Right atrium auricular region (tissue), 2 donors: ENCODE measurements at regions not wholly inside any gene's neighbourhood (a gene's known extent, or its start where the extent isn't known, plus 50 kb on each side); places are given as distances from the start of the nearest gene placed in this dataset.
"Not testable (repeated sequence)": the region's sequence is repeated elsewhere in the genome, so short reads cannot be mapped to it uniquely, and the experiment has no call there.

ENCODE experiments used
- DNase-seq: peaks from one replicate; pipeline ENCODE4 v3.0.0-alpha.2; 2019; ENCODE audit warnings: low spot score
- H3K27ac ChIP-seq, 2 donors: fragments of 200-600 bp; sonication (generic); 1 replicate in 1 of 2; 2 replicates in 1 of 2; pipeline ENCODE4 v1.5.1; 2016 to 2019
- H3K27me3 ChIP-seq, 2 donors: fragments of 200-600 bp; sonication (generic); one replicate each; pipeline versions ENCODE4 v1.5.1 to v1.6.0; 2017 to 2019
- H3K36me3 ChIP-seq: fragments of 200-600 bp; sonication (generic); one replicate; pipeline ENCODE4 v1.5.1; 2016
- H3K4me1 ChIP-seq, 2 donors: fragments of 200-600 bp; sonication (generic); one replicate each; pipeline versions ENCODE4 v1.5.1 to v1.6.0; 2017 to 2019
- H3K4me3 ChIP-seq, 2 donors: fragments of 200-600 bp; sonication (generic); 1 replicate in 1 of 2; 2 replicates in 1 of 2; pipeline ENCODE4 v1.5.1; 2017 to 2019; ENCODE audit warnings: mild to moderate bottlenecking in 1 of 2, moderate library complexity in 1 of 2
- H3K9me3 ChIP-seq, 2 donors: fragments of 200-600 bp; sonication (generic); one replicate each; pipeline ENCODE4 v1.5.1; 2019
- CTCF ChIP-seq, 2 donors: fragments of 200-600 bp; sonication (generic); IDR thresholded peaks; one replicate each; pipeline ENCODE4 v1.5.1; 2019; ENCODE audit warnings: antibody characterized with exemption in 2 of 2

GRCh38 chr1:214762902-214763301 is 159.9 kb downstream of the CENPF start:
- H3K9me3 ChIP-seq: peaks cover 0 to 48% of the 10 kb centered on the region in 2 donors

GRCh38 chr1:214764502-214764901 is 161.5 kb downstream of the CENPF start:
- no peak overlapping the region for H3K27ac ChIP-seq
- no peak for TF ChIP-seq CTCF (IDR thresholded peaks at IDR 0.05)
- no peaks in the 10 kb centered on the region for H3K4me1 ChIP-seq
- H3K36me3 ChIP-seq: no peaks in the 10 kb centered on the region
- DNase-seq: no peak
- peaks cover 0 to 35% of the 10 kb centered on the region in 2 donors for H3K9me3 ChIP-seq
- no peaks in the 10 kb centered on the region for H3K27me3 ChIP-seq
- H3K4me3 ChIP-seq: no peak overlapping the region

More at GRCh38 chr1:214762902-214763301, 159.9 kb downstream of the CENPF start:
- Histone ChIP-seq H3K27ac (no peak overlapping the region), H3K4me3 (no peak overlapping the region), H3K36me3 (no peaks in the 10 kb centered on the region), H3K4me1 (no peaks in the 10 kb centered on the region), H3K27me3 (no peaks in the 10 kb centered on the region)
- no peak for DNase-seq
- TF ChIP-seq CTCF (IDR thresholded peaks at IDR 0.05): no peak

DNA sequence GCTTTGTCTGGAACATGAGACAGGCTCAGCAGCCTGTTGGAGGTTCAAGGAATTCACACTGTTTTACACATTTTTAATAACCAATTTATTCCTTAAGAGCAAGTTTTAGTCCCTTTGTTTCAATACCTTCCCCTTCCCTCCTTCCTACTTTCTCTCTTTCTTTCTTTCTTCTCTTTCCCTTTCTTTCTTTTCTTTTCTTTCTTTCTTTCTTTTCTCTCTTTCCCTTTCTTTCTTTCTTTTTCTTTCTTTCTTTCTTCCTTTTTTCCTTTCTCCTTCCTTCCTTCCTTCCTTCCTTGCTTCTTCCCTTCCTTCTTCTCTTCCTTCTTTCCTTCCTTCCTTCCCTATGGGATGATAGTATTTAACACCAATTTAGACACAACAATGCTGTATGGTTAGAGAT is 164.2 kb downstream of the CENPF start:
- no peak overlapping the region for H3K4me3 ChIP-seq
- no peak for TF ChIP-seq CTCF (IDR thresholded peaks at IDR 0.05)
- no peak overlapping the region for H3K27ac ChIP-seq
- DNase-seq: no peak
- peaks cover 0 to 24% of the 10 kb centered on the region in 2 donors for H3K9me3 ChIP-seq
- no peaks in the 10 kb centered on the region for H3K27me3 ChIP-seq
- no peaks in the 10 kb centered on the region for H3K36me3 ChIP-seq
- no peaks in the 10 kb centered on the region for H3K4me1 ChIP-seq

DNA sequence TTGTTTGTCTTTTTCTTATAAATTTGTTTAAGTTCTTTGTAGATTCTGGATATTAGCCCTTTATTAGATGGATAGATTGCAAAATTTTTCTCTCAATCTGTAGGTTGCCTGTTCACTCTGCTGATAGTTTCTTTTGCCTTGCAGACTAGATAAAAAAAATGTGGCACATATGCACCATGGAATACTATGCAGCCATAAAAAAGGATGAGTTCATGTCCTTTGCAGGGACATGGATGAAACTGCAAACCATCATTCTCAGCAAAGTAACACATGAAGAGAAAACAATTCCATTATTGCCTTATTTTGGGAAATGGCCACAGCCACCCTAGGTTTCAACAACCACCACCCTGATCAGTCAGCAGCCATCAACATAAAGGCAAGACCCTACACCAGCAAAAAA is 166.7 kb downstream of the CENPF start:
- H3K36me3 ChIP-seq, H3K27me3 ChIP-seq, H3K27ac ChIP-seq, H3K4me3 ChIP-seq, DNase-seq, H3K9me3 ChIP-seq, H3K4me1 ChIP-seq: not testable (repeated sequence)

- Histone ChIP-seq H3K36me3 (no peaks in the 10 kb centered on the region), H3K9me3 (no peaks in the 10 kb centered on the region), H3K27ac (no peak overlapping the region), H3K4me1 (no peaks in the 10 kb centered on the region), H3K27me3 (no peaks in the 10 kb centered on the region), H3K4me3 (no peak overlapping the region)
- no peak for DNase-seq
- no peak for TF ChIP-seq CTCF (IDR thresholded peaks at IDR 0.05)
These were observed 174.4 kb downstream of the CENPF start for GRCh38 chr1:214777364-214777763.

- Histone ChIP-seq H3K4me1 (no peaks in the 10 kb centered on the region), H3K4me3 (no peak overlapping the region), H3K36me3 (no peaks in the 10 kb centered on the region), H3K27ac (no peak overlapping the region), H3K27me3 (no peaks in the 10 kb centered on the region), H3K9me3 (no peaks in the 10 kb centered on the region)
- DNase-seq: no peak
- TF ChIP-seq CTCF (IDR thresholded peaks at IDR 0.05): no peak
These were observed 189.0 kb downstream of the CENPF start for GRCh38 chr1:214791961-214792360.
